AG04449 (cell line): ENCODE measurements at regions not wholly inside any gene's neighbourhood (a gene's known extent, or its start where the extent isn't known, plus 50 kb on each side); places are given as distances from the start of the nearest gene placed in this dataset.

Experiments
- CTCF ChIA-PET: fragments of 350-600 bp; formaldehyde crosslinking; extraction: SDS; loops from one replicate; lab custom pipeline; 2021; ENCODE audit warnings: antibody characterized with exemption; lab: Yijun Ruan, JAX
- POLR2A ChIA-PET: fragments of 400-600, 350-600 bp; formaldehyde crosslinking; extraction: SDS; loops from one replicate; lab custom pipeline; 2020; ENCODE audit warnings: antibody characterized with exemption, inconsistent platforms; lab: Yijun Ruan, JAX
- DNase-seq: peaks from one replicate; pipeline ENCODE4 v3.0.0-alpha.2; 2010; ENCODE audit warnings: low read depth, low spot score
- H3K4me3 ChIP-seq: 2 replicates; pipeline ENCODE4 v1.5.1; 2011; ENCODE audit warnings: low read depth, mild to moderate bottlenecking, control low read depth, low read length
- CTCF ChIP-seq: IDR thresholded peaks from one replicate; pipeline ENCODE4 v1.5.1; 2011; ENCODE audit warnings: mild to moderate bottlenecking, moderate library complexity, low read length, control low read depth, inconsistent platforms; ENCODE audit not compliant: insufficient read depth; ENCODE audit errors: missing control alignments

GRCh38 chr3:502486-502885 is 305.9 kb downstream of the CHL1 start:
- POLR2A ChIA-PET, result no interaction called here
- CTCF ChIA-PET, result no interaction called here
- no peak for TF ChIP-seq CTCF

GRCh38 chr3:513301-513700 is 316.7 kb downstream of the CHL1 start:
- ChIA-PET POLR2A (no interaction called here), CTCF (no interaction called here)
- no peak for DNase-seq
- TF ChIP-seq CTCF, result no peak
- no peak overlapping the region for H3K4me3 ChIP-seq

More at GRCh38 chr3:502486-502885, 305.9 kb downstream of the CHL1 start:
- no peak overlapping the region for H3K4me3 ChIP-seq
- DNase-seq, result no peak

- no peak for DNase-seq
- ChIA-PET POLR2A (no interaction called here), CTCF (no interaction called here)
- no peak for TF ChIP-seq CTCF
- no peak overlapping the region for H3K4me3 ChIP-seq
These were observed 317.6 kb downstream of the CHL1 start for GRCh38 chr3:514192-514591.

GRCh38 chr3:519026-519425 is 322.5 kb downstream of the CHL1 start:
- TF ChIP-seq CTCF, result no peak
- ChIA-PET POLR2A (no interaction called here), CTCF (no interaction called here)
- no peak for DNase-seq
- H3K4me3 ChIP-seq, result no peak overlapping the region

- no peak for DNase-seq
- no peak for TF ChIP-seq CTCF
- CTCF ChIA-PET, result no interaction called here
- POLR2A ChIA-PET, result no interaction called here
- no peak overlapping the region for H3K4me3 ChIP-seq
These were observed 326.3 kb downstream of the CHL1 start for GRCh38 chr3:522888-523287.

GRCh38 chr3:525415-525814 is 328.9 kb downstream of the CHL1 start:
- TF ChIP-seq CTCF, result no peak
- CTCF ChIA-PET, result no interaction called here
- POLR2A ChIA-PET, result no interaction called here
- no peak for DNase-seq
- no peak overlapping the region for H3K4me3 ChIP-seq
